ENCODE measurements at regions not wholly inside any gene's neighbourhood (a gene's known extent, or its start where the extent isn't known, plus 50 kb on each side); places are given as distances from the start of the nearest gene placed in this dataset.

DNA sequence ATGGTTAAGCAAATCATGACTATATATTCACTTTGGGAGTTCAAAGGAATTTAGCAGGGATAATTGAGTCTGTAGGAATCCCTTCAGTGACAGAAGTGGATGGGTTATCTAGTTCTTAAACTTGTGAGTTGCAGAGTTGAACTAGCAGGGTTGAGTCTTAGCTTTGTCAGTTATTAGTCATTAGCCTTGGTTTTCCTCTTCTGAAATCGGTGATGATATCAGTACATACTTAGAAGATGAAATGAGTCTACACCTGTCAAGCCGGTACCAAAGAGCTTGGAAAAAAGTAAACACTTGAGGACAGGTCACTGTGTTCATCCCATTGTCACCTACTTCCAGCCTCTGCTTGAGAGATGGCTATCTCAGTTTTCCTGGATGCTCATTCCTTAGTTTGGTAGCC lies 73.5 kb downstream of the BUB3 start:
- H3K9me1 ChIP-seq (replicated peaks; ENCODE audit: control insufficient read depth, extremely low read depth, insufficient read depth, low read length): no peaks in the 10 kb centered on the region
- POLR2A ChIA-PET: no interaction called here
- H3K27ac ChIP-seq (ENCODE audit: insufficient read depth, low read depth, low read length): no peak overlapping the region
- CTCF ChIA-PET: no interaction called here
- TF ChIP-seq FOS (IDR thresholded peaks at IDR 0.05; ENCODE audit: borderline replicate concordance, insufficient read depth, low read length) (no peak), POLR2A (IDR thresholded peaks at IDR 0.05; ENCODE audit: low read depth, low read length) (no peak), JUN (IDR thresholded peaks at IDR 0.05; ENCODE audit: borderline replicate concordance, insufficient read depth, insufficient read length, low read depth) (no peak), EZH2 (IDR thresholded peaks at IDR 0.05; ENCODE audit: borderline replicate concordance, low read depth, low read length, severe bottlenecking) (no peak), GATA2 (IDR thresholded peaks at IDR 0.05; ENCODE audit: insufficient read depth, insufficient read length, low read depth, low read length) (no peak), MYC (IDR thresholded peaks at IDR 0.05; ENCODE audit: low read depth, low read length) (no peak)
- TF ChIP-seq, protein P1, sequence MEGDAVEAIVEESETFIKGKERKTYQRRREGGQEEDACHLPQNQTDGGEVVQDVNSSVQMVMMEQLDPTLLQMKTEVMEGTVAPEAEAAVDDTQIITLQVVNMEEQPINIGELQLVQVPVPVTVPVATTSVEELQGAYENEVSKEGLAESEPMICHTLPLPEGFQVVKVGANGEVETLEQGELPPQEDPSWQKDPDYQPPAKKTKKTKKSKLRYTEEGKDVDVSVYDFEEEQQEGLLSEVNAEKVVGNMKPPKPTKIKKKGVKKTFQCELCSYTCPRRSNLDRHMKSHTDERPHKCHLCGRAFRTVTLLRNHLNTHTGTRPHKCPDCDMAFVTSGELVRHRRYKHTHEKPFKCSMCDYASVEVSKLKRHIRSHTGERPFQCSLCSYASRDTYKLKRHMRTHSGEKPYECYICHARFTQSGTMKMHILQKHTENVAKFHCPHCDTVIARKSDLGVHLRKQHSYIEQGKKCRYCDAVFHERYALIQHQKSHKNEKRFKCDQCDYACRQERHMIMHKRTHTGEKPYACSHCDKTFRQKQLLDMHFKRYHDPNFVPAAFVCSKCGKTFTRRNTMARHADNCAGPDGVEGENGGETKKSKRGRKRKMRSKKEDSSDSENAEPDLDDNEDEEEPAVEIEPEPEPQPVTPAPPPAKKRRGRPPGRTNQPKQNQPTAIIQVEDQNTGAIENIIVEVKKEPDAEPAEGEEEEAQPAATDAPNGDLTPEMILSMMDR (IDR thresholded peaks at IDR 0.05; ENCODE audit: extremely low read depth in 1 of 2, insufficient read depth in 1 of 2, low read depth in 1 of 2, low read length in 2 of 2): no peak
- TF ChIP-seq, protein P2, sequence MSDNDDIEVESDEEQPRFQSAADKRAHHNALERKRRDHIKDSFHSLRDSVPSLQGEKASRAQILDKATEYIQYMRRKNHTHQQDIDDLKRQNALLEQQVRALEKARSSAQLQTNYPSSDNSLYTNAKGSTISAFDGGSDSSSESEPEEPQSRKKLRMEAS (IDR thresholded peaks at IDR 0.05; ENCODE audit: insufficient read depth, insufficient read length): no peak
- H3K79me2 ChIP-seq (ENCODE audit: control insufficient read depth, insufficient read depth, low read length): no peaks in the 10 kb centered on the region
- intact Hi-C loops (cut with micrococcal nuclease): no loop called here
- H2AFZ ChIP-seq (ENCODE audit: low read depth, low read length): no peak overlapping the region
- no peak overlapping the region for H3K9ac ChIP-seq (replicated peaks; ENCODE audit: extremely low read depth, insufficient read depth, low read length)
- H3K9me3 ChIP-seq (replicated peaks; ENCODE audit: control insufficient read depth, insufficient read depth, low read length): no peaks in the 10 kb centered on the region
- dilution Hi-C loops (cut with MboI; ENCODE audit: extremely low pct_ligation_motif_present, low sequenced_read_pairs): no loop called here
- no peaks in the 10 kb centered on the region for H4K20me1 ChIP-seq (replicated peaks; ENCODE audit: control insufficient read depth, extremely low read depth, insufficient read depth, low read length)
- DNase-seq (ENCODE audit: low read depth, low spot score): no peak
- FAIRE-seq: no peak
- no peaks in the 10 kb centered on the region for H3K27me3 ChIP-seq (ENCODE audit: control insufficient read depth in 2 of 2, insufficient read depth in 2 of 2, low read length in 2 of 2)
- BruUV-seq (replicated peaks): no TSS peak
- H3K36me3 ChIP-seq (ENCODE audit: control insufficient read depth in 2 of 2, extremely low read depth in 1 of 2, insufficient read depth in 2 of 2, low read length in 2 of 2): no peaks in the 10 kb centered on the region
- H3K4me1 ChIP-seq (ENCODE audit: control insufficient read depth, extremely low read depth, insufficient read depth, low read length): no peaks in the 10 kb centered on the region
- no peak overlapping the region for H3K4me3 ChIP-seq (replicated peaks in 1 of 3; ENCODE audit: insufficient read depth in 1 of 3, low read depth in 1 of 3, low read length in 3 of 3)
- H3K4me2 ChIP-seq (ENCODE audit: insufficient read depth, low read length): no peak overlapping the region
